ENCODE measurements at regions not wholly inside any gene's neighbourhood (a gene's known extent, or its start where the extent isn't known, plus 50 kb on each side); places are given as distances from the start of the nearest gene placed in this dataset.

DNA sequence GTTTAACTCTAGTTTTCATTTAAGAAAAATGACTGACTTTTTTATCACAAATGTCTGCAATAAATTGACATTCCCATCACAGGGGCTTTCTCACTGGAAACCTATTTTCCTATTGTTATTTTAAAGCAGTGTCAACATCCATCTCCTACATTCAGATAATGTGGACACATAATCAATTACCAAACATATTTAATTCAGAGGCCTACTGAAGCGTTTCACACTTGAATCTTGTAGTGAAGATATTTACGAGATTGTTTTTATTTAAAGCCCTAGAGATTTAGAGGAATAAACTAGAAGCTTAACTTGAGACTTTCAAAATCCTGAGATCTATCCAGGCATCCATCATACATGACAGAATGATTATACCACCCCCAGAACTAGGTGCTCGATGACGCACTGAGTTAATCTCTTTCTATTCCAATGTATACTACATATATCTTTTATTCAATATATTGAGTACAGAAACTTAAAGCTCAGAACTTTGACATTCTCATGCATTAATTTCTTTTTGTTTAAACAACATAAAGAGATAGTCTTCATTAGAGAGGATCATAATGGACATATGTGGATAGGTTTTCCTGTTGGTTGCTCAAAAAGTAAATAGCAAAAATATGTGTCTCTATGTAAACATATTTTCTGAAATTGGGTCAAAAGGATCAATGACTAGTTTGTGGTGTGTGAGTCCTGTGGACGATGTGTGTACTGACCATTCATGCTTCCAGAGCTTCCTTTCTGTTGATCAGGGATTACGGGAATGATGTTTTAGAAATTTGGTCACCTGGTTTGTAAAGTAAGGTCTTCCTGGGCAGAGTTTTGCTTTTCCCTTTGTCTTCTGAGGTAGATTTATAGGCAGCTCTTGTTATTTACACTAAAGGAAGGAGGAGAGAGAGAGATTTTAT is 171.5 kb upstream of the HMCN1 start:
- no peak for TF ChIP-seq POLR2A (IDR thresholded peaks at IDR 0.05)
- TF ChIP-seq, protein P1, sequence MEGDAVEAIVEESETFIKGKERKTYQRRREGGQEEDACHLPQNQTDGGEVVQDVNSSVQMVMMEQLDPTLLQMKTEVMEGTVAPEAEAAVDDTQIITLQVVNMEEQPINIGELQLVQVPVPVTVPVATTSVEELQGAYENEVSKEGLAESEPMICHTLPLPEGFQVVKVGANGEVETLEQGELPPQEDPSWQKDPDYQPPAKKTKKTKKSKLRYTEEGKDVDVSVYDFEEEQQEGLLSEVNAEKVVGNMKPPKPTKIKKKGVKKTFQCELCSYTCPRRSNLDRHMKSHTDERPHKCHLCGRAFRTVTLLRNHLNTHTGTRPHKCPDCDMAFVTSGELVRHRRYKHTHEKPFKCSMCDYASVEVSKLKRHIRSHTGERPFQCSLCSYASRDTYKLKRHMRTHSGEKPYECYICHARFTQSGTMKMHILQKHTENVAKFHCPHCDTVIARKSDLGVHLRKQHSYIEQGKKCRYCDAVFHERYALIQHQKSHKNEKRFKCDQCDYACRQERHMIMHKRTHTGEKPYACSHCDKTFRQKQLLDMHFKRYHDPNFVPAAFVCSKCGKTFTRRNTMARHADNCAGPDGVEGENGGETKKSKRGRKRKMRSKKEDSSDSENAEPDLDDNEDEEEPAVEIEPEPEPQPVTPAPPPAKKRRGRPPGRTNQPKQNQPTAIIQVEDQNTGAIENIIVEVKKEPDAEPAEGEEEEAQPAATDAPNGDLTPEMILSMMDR (IDR thresholded peaks at IDR 0.05): no peak

All from tibial nerve (tissue), 3 donors.